ENCODE measurements at regions not wholly inside any gene's neighbourhood (a gene's known extent, or its start where the extent isn't known, plus 50 kb on each side); places are given as distances from the start of the nearest gene placed in this dataset.

GRCh38 chr4:33306131-33306530, 2586.0 kb downstream of the PCDH7 start:
- Histone ChIP-seq H3K4me3 (no peak overlapping the region), H3K27ac (no peak overlapping the region), H3K9me3 (peaks cover 0 to 12% (median 0%) of the 10 kb centered on the region in 4 donors), H3K4me1 (no peaks in the 10 kb centered on the region), H3K27me3 (no peaks in the 10 kb centered on the region), H3K36me3 (no peaks in the 10 kb centered on the region)
- TF ChIP-seq EP300 (IDR thresholded peaks at IDR 0.05), result no peak
- no peak for TF ChIP-seq POLR2A (IDR thresholded peaks at IDR 0.05)
- no peak for TF ChIP-seq CTCF (IDR thresholded peaks at IDR 0.05)
- DNase-seq (ENCODE audit: low spot score in 2 of 2), result no peak
- WGBS, 2 donors, result 89 to 91% methylated on average over 2 of the region's 2 CpGs

- TF ChIP-seq EP300 (IDR thresholded peaks at IDR 0.05), result no peak
- TF ChIP-seq POLR2A (IDR thresholded peaks at IDR 0.05), result no peak
- no peak for TF ChIP-seq CTCF (IDR thresholded peaks at IDR 0.05)
- H3K9me3 ChIP-seq, result peaks cover 0 to 9% (median 0%) of the 10 kb centered on the region in 4 donors
- no peaks in the 10 kb centered on the region for H3K4me1 ChIP-seq
- no peak for DNase-seq (ENCODE audit: low spot score in 2 of 2)
- H3K36me3 ChIP-seq, result no peaks in the 10 kb centered on the region
- WGBS, 2 donors, result 82 to 87% methylated on average over 2 of the region's 2 CpGs
- H3K27me3 ChIP-seq, result no peaks in the 10 kb centered on the region
- no peak overlapping the region for H3K27ac ChIP-seq
- H3K4me3 ChIP-seq, result no peak overlapping the region
These were observed 2595.9 kb downstream of the PCDH7 start for GRCh38 chr4:33316033-33316432.

- peaks cover 0 to 9% (median 0%) of the 10 kb centered on the region in 4 donors for H3K9me3 ChIP-seq
- DNase-seq (ENCODE audit: low spot score in 2 of 2), result no peak
- no peak for TF ChIP-seq EP300 (IDR thresholded peaks at IDR 0.05)
- TF ChIP-seq CTCF (IDR thresholded peaks at IDR 0.05), result no peak
- TF ChIP-seq POLR2A (IDR thresholded peaks at IDR 0.05), result no peak
- H3K4me1 ChIP-seq, result no peaks in the 10 kb centered on the region
- WGBS, 2 donors, result 66 to 83% methylated on average over 3 of the region's 3 CpGs
- H3K27me3 ChIP-seq, result no peaks in the 10 kb centered on the region
- H3K36me3 ChIP-seq, result no peaks in the 10 kb centered on the region
- no peak overlapping the region for H3K4me3 ChIP-seq
- no peak overlapping the region for H3K27ac ChIP-seq
These were observed 2596.4 kb downstream of the PCDH7 start for GRCh38 chr4:33316578-33316977.

- Histone ChIP-seq H3K9me3 (no peaks in the 10 kb centered on the region), H3K27ac (no peak overlapping the region), H3K4me3 (no peak overlapping the region), H3K27me3 (no peaks in the 10 kb centered on the region), H3K4me1 (no peaks in the 10 kb centered on the region), H3K36me3 (no peaks in the 10 kb centered on the region)
- TF ChIP-seq CTCF (IDR thresholded peaks at IDR 0.05), result no peak
- no peak for TF ChIP-seq EP300 (IDR thresholded peaks at IDR 0.05)
- no peak for TF ChIP-seq POLR2A (IDR thresholded peaks at IDR 0.05)
- WGBS, 2 donors, result 76 to 90% methylated on average over 1 of the region's 1 CpG
- no peak for DNase-seq (ENCODE audit: low spot score in 2 of 2)
These were observed 2603.2 kb downstream of the PCDH7 start for GRCh38 chr4:33323393-33323792.

- Histone ChIP-seq H3K4me3 (no peak overlapping the region), H3K36me3 (no peaks in the 10 kb centered on the region), H3K9me3 (peaks cover 0 to 30% (median 3%) of the 10 kb centered on the region in 4 donors), H3K4me1 (no peaks in the 10 kb centered on the region), H3K27ac (no peak overlapping the region), H3K27me3 (no peaks in the 10 kb centered on the region)
- 62 to 78% methylated on average over 2 of the region's 2 CpGs for WGBS, 2 donors
- no peak for DNase-seq (ENCODE audit: low spot score in 2 of 2)
- TF ChIP-seq POLR2A (IDR thresholded peaks at IDR 0.05) (no peak), CTCF (IDR thresholded peaks at IDR 0.05) (no peak), EP300 (IDR thresholded peaks at IDR 0.05) (no peak)
These were observed 2614.2 kb downstream of the PCDH7 start for GRCh38 chr4:33334416-33334815.
